NCI-H2081 treated with DMSO at 0.1 percent for 48 hours (cell line): ENCODE measurements at regions not wholly inside any gene's neighbourhood (a gene's known extent, or its start where the extent isn't known, plus 50 kb on each side); places are given as distances from the start of the nearest gene placed in this dataset.
"Not testable (repeated sequence)": the region's sequence is repeated elsewhere in the genome, so short reads cannot be mapped to it uniquely, and the experiment has no call there.

Source experiments
- DNase-seq: peaks from one replicate; lab custom pipeline; 2025; lab: John Stamatoyannopoulos, UW

GRCh38 chr6:140379919-140380318, 1005.5 kb upstream of the CITED2 start:
- no peak for DNase-seq

DNA sequence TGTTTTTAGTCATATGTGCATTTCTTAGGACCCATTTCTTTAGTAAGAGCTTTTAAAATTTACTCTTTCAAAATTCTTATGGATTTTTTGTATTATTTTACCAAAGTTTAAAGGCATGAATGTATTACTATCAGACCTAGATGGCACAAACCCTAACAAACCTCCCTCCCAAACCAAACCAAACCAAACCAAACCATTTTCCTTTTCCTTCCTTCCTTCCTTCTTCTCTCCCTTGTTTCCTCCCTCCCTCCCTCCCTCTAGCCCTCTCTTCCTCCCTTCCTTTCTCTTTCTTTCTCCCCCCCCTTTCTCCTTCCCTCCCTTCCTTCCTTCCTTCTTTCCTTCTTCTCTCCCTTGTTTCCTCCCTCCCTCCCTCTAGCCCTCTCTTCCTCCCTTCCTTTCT, 1001.8 kb upstream of the CITED2 start:
- DNase-seq = no peak

DNA sequence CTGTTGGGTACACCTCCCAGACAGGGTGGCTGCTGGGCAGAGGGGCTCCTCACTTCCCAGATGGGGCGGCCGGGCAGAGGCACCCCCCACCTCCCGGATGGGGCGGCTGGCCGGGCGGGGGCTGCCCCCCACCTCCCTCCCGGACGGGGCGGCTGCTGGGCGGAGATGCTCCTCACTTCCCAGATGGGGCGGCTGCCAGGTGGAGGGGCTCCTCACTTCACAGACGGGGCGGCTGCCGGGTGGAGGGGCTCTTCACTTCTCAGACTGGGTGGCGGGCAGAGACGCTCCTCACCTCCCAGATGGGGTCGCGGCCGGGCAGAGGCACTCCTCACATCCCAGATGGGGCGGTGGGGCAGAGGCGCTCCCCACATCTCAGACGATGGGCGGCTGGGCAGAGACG, 999.3 kb upstream of the CITED2 start:
- DNase-seq = not testable (repeated sequence)

- no peak for DNase-seq
Measured at GRCh38 chr6:140372064-140372463, 997.6 kb upstream of the CITED2 start.

GRCh38 chr6:140370976-140371870, 996.8 kb upstream of the CITED2 start:
- DNase-seq = no peak

GRCh38 chr6:140370441-140370840, 996.0 kb upstream of the CITED2 start:
- DNase-seq = no peak

DNA sequence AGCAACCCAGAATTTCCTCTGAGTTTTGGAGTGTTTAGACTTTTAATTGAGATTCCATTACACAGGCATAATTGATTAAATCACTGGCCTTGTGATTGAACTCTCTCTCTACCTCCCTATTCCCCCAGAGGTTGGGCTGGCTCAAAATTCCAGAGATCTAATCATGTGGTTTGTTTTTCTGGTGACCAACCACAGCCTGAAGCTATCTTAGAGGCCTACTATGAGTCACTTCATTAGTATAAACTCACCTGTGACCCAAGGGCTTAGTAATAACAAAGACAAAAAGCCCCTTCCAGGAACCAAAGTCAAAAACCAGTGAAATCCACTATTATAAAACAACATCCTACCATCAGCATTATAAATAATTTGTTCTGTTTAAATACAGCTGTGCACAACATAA, 992.5 kb upstream of the CITED2 start:
- no peak for DNase-seq

DNA sequence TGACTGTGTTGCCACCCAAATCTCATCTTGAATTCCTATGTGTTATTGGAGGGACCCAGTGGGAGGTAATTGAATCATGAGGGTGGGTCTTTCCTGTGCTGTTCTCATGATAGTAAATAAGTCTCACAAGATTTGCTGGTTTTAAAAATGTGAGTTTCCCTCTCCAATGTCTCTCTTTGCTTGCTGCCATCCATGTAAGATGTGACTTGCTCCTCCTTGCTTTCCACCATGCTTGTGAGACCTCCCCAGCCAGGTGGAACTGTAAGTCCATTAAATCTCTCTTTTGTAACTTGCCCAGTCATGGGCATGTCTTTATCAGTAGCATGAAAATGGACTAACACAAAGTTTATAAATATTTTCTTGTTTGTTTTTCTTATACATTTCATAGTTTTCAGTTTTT, 990.5 kb upstream of the CITED2 start:
- no peak for DNase-seq

DNA sequence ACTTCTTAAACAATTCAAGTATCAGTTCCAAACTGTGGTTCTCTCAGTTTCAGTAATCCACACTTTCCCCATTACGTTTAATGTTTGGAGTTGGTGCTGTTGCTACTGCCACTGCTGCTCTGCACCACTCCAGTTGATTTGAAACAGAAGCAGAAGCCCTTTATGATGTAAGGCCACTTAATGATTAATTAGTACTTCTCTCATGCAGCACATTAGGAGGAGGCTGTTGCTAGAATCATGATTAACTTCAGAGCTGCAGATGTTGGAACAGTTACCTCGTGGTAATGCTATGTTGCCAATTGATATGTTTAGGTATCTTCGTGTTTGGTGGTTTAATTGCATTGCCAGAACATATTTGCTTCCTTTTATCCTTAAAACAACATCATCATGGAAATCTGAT, 986.2 kb upstream of the CITED2 start:
- no peak for DNase-seq

DNA sequence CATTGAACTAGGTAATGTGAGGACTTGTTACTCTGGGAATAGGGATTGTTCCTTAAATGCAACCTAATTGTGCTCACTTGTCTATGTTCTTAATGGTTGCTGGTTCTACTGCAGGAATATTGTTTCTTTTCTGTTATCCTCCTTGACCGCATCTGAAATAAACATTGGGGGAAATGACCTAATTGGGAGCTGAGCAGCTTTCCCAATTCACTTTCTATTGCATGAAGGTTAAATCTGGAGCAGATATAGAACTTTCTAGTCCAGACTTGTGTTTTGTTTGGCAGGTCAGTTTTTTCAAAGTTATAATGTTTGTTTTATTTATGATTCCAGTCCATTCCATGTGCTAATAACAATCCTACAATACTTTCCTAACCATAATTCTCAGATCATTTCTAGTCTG, 981.0 kb upstream of the CITED2 start:
- no peak for DNase-seq

DNA sequence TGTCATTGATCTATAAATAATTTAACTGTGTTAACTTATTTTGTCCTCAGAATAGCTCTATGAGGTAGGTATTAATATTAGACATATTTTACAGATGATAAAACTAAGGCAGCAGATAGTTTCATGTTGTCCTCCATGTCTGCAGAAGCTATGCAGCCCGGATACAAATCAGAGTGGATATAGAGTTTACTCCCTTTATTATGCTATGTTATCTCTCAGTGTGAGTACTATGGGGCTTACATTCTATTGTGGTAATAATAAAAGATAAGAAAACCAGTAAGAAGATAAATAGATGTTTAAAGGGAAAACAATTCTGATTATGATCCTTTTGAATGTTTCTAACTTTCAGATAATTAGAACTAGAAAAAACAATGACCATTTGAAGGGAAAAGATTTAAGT, 979.8 kb upstream of the CITED2 start:
- DNase-seq = no peak

DNA sequence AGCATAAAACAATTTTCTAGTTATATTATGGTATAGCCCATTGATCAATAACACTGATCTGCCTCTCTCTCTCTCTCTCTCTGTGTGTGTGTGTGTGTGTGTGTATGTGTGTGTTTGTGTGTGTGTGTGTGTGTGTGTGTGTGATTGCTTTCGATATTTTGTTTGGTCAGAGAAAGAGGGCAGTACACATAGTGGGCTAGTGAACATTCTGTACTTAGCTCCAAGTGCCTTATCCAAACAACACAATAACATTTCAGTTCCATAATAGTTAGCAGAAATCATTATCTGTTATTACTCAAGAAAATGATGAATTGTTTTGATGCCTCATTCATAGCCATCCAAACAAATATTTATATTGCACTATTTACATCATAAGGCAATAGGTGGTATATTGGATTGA, 979.1 kb upstream of the CITED2 start:
- no peak for DNase-seq

- DNase-seq = no peak
Measured at GRCh38 chr6:140346428-140346827, 972.0 kb upstream of the CITED2 start.

DNA sequence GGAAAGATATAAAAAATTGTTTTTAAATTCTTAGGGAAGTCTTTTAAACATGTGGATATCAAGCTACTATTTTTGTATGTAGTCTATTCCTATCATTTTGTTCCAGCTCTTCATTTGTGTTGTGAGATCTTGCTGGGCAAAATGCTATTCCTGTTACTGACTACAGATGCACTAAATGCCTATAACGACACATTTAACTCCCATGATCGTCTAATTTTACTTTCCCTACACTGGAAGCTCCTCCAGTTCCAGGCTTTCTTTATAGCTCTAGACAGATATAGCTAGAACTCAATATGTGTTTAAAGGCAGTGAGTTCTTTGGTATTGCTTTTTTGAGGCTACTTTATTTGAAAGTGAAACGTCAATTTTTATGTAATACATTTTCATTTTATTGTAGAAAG, 971.5 kb upstream of the CITED2 start:
- no peak for DNase-seq

DNA sequence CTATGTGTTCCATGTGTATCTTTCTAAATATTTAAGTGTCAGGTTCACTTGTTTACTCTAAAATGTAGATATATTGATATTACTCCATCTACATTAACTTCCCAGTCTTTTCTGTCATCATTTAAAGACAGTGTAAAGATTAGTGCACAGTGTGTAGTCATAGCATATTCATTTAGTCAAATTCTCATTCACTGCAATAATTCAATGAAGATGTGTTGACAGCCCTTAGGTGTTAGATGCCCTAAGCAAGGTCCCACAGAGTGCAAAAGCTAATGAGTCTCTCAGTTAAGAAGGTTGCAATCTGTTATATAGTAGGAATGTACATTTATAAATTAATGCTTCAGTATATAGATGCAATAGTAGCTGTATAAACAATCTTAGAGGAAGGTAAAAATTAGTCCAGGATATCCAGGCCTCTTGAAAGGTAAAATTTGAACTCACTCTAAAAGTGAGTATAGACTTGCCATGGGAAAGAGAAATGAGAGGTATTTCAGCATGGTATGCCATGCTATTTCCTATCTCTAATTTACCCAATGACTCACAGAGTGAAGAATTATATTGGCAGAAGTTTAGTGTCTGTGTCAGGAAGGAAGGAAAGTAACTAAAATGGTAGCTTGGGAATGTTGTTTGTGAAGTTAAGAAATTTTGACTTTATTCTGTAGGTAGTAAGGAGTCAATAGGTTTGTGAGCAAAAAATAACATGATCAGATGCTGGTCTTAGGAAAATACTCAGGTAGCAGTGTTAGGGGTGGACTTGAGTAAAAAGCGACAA, 969.9 kb upstream of the CITED2 start:
- no peak for DNase-seq

- no peak for DNase-seq
Measured at GRCh38 chr6:140343128-140343527, 968.7 kb upstream of the CITED2 start.

- no peak for DNase-seq
Measured at GRCh38 chr6:140341272-140341671, 966.8 kb upstream of the CITED2 start.

DNA sequence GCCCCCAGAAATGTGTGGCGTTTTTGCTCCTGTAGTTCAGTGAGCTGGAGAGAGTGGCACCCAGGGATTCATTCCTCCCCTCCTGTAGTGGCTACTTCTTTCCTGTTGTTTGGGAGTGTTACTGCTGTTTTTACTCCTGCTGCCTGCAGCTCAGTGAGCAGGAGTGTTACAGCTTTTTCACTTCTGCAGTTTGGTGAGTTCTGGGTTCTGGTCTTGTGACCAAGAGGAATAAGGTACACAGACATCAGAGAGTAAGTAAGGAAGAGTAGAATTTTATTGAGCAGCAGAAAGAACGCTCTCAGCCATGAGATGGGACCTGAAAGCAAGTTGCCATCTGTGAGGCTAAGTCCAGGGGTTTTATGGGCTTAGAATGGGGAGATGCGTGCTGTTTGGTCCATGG, 966.3 kb upstream of the CITED2 start:
- no peak for DNase-seq

DNA sequence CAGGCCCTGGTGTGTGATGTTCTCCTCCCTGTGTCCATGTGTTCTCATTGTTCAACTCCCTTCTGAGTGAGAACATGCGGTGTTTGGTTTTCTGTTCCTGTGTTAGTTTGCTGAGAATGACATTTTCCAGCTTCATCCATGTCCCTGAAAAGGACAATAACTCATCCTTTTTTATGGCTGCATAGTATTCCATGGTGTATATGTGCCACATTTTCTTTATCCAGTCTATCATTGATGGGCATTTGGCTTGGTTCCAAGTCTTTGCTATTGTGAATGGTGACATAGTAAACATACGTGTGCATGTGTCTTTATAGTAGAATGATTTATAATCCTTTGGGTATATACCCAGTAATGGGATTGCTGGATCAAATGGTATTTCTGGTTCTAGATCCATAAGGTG, 964.6 kb upstream of the CITED2 start:
- not testable (repeated sequence) for DNase-seq

DNA sequence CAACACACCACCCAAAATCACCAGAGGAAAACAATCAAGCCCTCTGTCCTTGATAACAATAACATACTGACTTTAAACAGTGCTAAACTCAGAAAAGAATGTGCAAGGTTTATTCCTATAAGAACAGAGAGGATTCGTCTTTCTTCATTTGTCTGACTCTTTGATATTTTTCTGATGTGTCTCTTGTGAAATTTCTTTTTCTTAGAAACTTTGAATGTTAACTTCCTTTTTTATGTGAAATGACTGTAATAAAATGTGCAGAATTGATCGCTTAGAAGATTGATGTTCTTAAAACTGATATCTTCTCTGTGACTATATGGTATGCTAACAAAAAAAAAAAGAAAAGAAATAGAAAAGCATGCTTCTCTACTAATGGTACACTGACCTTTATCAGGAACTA, 947.4 kb upstream of the CITED2 start:
- no peak for DNase-seq

- no peak for DNase-seq
Measured at GRCh38 chr6:140320081-140321080, 945.9 kb upstream of the CITED2 start.

GRCh38 chr6:140319209-140319608, 944.8 kb upstream of the CITED2 start:
- no peak for DNase-seq
